Hepatocyte (in vitro differentiated cells): ENCODE measurements at regions not wholly inside any gene's neighbourhood (a gene's known extent, or its start where the extent isn't known, plus 50 kb on each side); places are given as distances from the start of the nearest gene placed in this dataset.

Source experiments
- EZH2 ChIP-seq: fragments of 200-600 bp; sonication (generic); IDR thresholded peaks from 2 replicates; pipeline ENCODE4 v1.6.1; 2016; ENCODE audit warnings: antibody characterized with exemption, mild to moderate bottlenecking, borderline replicate concordance
- EZH2phosphoT487 ChIP-seq: fragments of 200-600 bp; sonication (generic); IDR thresholded peaks from one replicate; pipeline ENCODE4 v1.6.1; 2018; ENCODE audit warnings: antibody characterized with exemption, mild to moderate bottlenecking, low read depth, moderate library complexity; ENCODE audit not compliant: unreplicated experiment, severe bottlenecking
- TF ChIP-seq, protein P1 (sequence below): fragments of 200-600 bp; sonication (generic); IDR thresholded peaks from 2 replicates; pipeline ENCODE4 v1.5.1; 2016; ENCODE audit warnings: antibody characterized with exemption, mild to moderate bottlenecking; ENCODE audit not compliant: poor library complexity

DNA sequence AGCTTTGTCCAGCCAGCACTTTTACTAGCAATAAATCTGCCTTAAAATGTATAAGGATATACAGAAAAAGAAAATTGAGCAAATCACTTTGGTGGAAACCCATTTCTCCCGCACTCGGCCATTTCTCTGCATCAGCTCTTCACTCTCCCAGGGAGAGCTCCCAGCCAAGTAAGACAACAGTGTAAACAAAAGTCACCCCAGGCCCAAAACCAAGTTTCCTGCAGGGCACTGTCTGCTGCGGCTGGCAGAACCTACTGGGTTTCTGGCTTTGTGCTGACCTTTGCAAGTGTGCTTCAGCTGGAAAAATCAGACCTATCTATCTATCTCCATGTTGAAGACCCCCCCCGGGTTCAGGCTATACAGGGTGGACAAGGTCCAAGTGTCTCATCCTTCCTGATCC lies 476.7 kb upstream of the CAMK1G start:
- TF ChIP-seq EZH2phosphoT487 (no peak), EZH2 (no peak)
- TF ChIP-seq, protein P1, sequence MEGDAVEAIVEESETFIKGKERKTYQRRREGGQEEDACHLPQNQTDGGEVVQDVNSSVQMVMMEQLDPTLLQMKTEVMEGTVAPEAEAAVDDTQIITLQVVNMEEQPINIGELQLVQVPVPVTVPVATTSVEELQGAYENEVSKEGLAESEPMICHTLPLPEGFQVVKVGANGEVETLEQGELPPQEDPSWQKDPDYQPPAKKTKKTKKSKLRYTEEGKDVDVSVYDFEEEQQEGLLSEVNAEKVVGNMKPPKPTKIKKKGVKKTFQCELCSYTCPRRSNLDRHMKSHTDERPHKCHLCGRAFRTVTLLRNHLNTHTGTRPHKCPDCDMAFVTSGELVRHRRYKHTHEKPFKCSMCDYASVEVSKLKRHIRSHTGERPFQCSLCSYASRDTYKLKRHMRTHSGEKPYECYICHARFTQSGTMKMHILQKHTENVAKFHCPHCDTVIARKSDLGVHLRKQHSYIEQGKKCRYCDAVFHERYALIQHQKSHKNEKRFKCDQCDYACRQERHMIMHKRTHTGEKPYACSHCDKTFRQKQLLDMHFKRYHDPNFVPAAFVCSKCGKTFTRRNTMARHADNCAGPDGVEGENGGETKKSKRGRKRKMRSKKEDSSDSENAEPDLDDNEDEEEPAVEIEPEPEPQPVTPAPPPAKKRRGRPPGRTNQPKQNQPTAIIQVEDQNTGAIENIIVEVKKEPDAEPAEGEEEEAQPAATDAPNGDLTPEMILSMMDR, result no peak
